IMR-90 (cell line): ENCODE measurements at regions not wholly inside any gene's neighbourhood (a gene's known extent, or its start where the extent isn't known, plus 50 kb on each side); places are given as distances from the start of the nearest gene placed in this dataset.

Source experiments
- ATAC-seq: fragments of 200-7000 bp; cut with Tn5 transposase; 2 replicates; pipeline ENCODE4 v1.9.1; 2020; ENCODE audit warnings: low read depth, mild to moderate bottlenecking, moderate library complexity
- BruUV-seq: library from RNA; stranded (reverse); fragments of 400-500 nt; replicated peaks from 2 replicates; lab custom pipeline; 2021; lab: Mats Ljungman, UMichigan
- CTCF ChIA-PET: fragments of 300-600 bp; formaldehyde crosslinking; extraction: SDS; loops from one replicate; lab custom pipeline; 2021; ENCODE audit warnings: antibody characterized with exemption; lab: Yijun Ruan, JAX
- POLR2A ChIA-PET: fragments of 300-600 bp; sonication (Branson Sonifier 250); formaldehyde crosslinking; loops from one replicate; lab custom pipeline; 2022; ENCODE audit warnings: antibody characterized with exemption; ENCODE audit not compliant: unreplicated experiment; lab: Charles Lee
- DNase-seq: peaks from one replicate; pipeline ENCODE4 v3.0.0; 2013
- H2AFZ ChIP-seq: replicated peaks from 2 replicates; pipeline ENCODE3; 2013; ENCODE audit warnings: low read length, mild to moderate bottlenecking; ENCODE audit not compliant: poor library complexity
- H2AK5ac ChIP-seq: 2 replicates; pipeline ENCODE4 v1.6.1; 2013; ENCODE audit warnings: low read depth, low read length, inconsistent platforms
- H2AK9ac ChIP-seq: replicated peaks from 2 replicates; pipeline ENCODE3; 2013; ENCODE audit warnings: mild to moderate bottlenecking, low read depth, low read length, moderate library complexity; ENCODE audit not compliant: poor library complexity
- H2BK120ac ChIP-seq: 2 replicates; pipeline ENCODE4 v1.6.1; 2013; ENCODE audit warnings: low read depth, low read length, inconsistent platforms
- H2BK15ac ChIP-seq: 3 replicates; pipeline ENCODE4 v1.6.1; 2013; ENCODE audit warnings: low read depth, low read length, inconsistent platforms
- H2BK20ac ChIP-seq: 2 replicates; pipeline ENCODE4 v1.6.1; 2013; ENCODE audit warnings: low read depth, mild to moderate bottlenecking, inconsistent platforms, low read length, moderate library complexity
- H2BK5ac ChIP-seq: 2 replicates; pipeline ENCODE4 v1.6.1; 2013; ENCODE audit warnings: mild to moderate bottlenecking, low read depth, low read length, inconsistent platforms; ENCODE audit not compliant: poor library complexity, severe bottlenecking
- H3K14ac ChIP-seq: replicated peaks from 2 replicates; pipeline ENCODE4 v1.6.1; 2013; ENCODE audit warnings: low read depth, low read length, inconsistent platforms
- H3K18ac ChIP-seq: 2 replicates; pipeline ENCODE4 v1.6.1; 2013; ENCODE audit warnings: low read depth, low read length, control low read depth
- H3K23ac ChIP-seq: 2 replicates; pipeline ENCODE4 v1.6.1; 2013; ENCODE audit warnings: low read depth, low read length, inconsistent platforms
- H3K27ac ChIP-seq: 2 replicates; pipeline ENCODE4 v1.5.1; 2013; ENCODE audit warnings: mild to moderate bottlenecking, control low read depth, low read length; ENCODE audit not compliant: insufficient read depth
- H3K27me3 ChIP-seq: 2 replicates; pipeline ENCODE4 v1.6.1; 2013; ENCODE audit warnings: low read length; ENCODE audit not compliant: control insufficient read depth, insufficient read depth
- H3K36me3 ChIP-seq: 2 replicates; pipeline ENCODE4 v1.6.1; 2013; ENCODE audit warnings: low read length, mixed read lengths; ENCODE audit not compliant: control insufficient read depth, insufficient read depth
- H3K4ac ChIP-seq: 2 replicates; pipeline ENCODE4 v1.6.1; 2013; ENCODE audit warnings: low read depth, low read length, inconsistent platforms
- H3K4me1 ChIP-seq: 2 replicates; pipeline ENCODE4 v1.6.1; 2013; ENCODE audit warnings: low read length, mixed read lengths; ENCODE audit not compliant: control insufficient read depth, insufficient read depth
- H3K4me2 ChIP-seq: 2 replicates; pipeline ENCODE4 v1.6.1; 2013; ENCODE audit warnings: low read depth, mild to moderate bottlenecking, control low read depth, low read length, moderate library complexity
- H3K4me3 ChIP-seq: 2 replicates; pipeline ENCODE4 v1.5.1; 2013; ENCODE audit warnings: low read depth, mild to moderate bottlenecking, control low read depth, low read length, moderate library complexity; ENCODE audit not compliant: insufficient read depth
- H3K56ac ChIP-seq: 2 replicates; pipeline ENCODE4 v1.6.1; 2013; ENCODE audit warnings: low read length, inconsistent platforms; ENCODE audit not compliant: insufficient read depth; ENCODE audit errors: extremely low read depth
- H3K79me1 ChIP-seq, 2 experiments: 2 replicates each; pipeline ENCODE4 v1.6.1; 2013; ENCODE audit warnings: low read length in 2 of 2, inconsistent platforms in 1 of 2, low read depth in 1 of 2
- H3K9ac ChIP-seq: 2 replicates; pipeline ENCODE4 v1.6.1; 2013; ENCODE audit warnings: low read depth, low read length, control low read depth
- H3K9me1 ChIP-seq: 2 replicates; pipeline ENCODE4 v1.6.1; 2013; ENCODE audit warnings: low read length, inconsistent platforms; ENCODE audit not compliant: insufficient read depth
- H3K9me3 ChIP-seq: 2 replicates; pipeline ENCODE4 v1.6.1; 2013; ENCODE audit warnings: low read length; ENCODE audit not compliant: control insufficient read depth, insufficient read depth
- H4K20me1 ChIP-seq: 2 replicates; pipeline ENCODE4 v1.6.1; 2013; ENCODE audit warnings: low read length, inconsistent platforms; ENCODE audit not compliant: insufficient read depth
- H4K5ac ChIP-seq: 2 replicates; pipeline ENCODE4 v1.6.1; 2013; ENCODE audit warnings: mild to moderate bottlenecking, low read depth, low read length, control low read depth
- H4K8ac ChIP-seq, 2 experiments: 2 replicates each; pipeline ENCODE4 v1.6.1; 2013; ENCODE audit warnings: low read depth in 2 of 2, low read length in 2 of 2, control low read depth in 1 of 2, inconsistent platforms in 1 of 2
- H4K91ac ChIP-seq: 2 replicates; pipeline ENCODE4 v1.6.1; 2013; ENCODE audit warnings: low read depth, low read length, inconsistent platforms; ENCODE audit not compliant: insufficient read depth
- BHLHE40 ChIP-seq: fragments of 150-350 bp; IDR thresholded peaks from 2 replicates; pipeline ENCODE4 v1.6.1; 2016; ENCODE audit warnings: mild to moderate bottlenecking, low read depth, low read length
- CEBPB ChIP-seq: IDR thresholded peaks from 2 replicates; pipeline ENCODE4 v1.6.1; 2012; ENCODE audit warnings: low read depth, low read length, improper control_type of control experiment
- CHD1 ChIP-seq: IDR thresholded peaks from 2 replicates; pipeline ENCODE4 v1.6.1; 2012; ENCODE audit warnings: low read depth, low read length, improper control_type of control experiment
- CTCF ChIP-seq: conservative IDR thresholded peaks from 2 replicates; pipeline ENCODE4 v1.5.1; 2012; ENCODE audit warnings: mild to moderate bottlenecking, low read depth, low read length, improper control_type of control experiment
- ELK1 ChIP-seq: fragments of 150-350 bp; IDR thresholded peaks from 2 replicates; pipeline ENCODE4 v1.6.1; 2016; ENCODE audit warnings: low read depth, mild to moderate bottlenecking, low read length, moderate library complexity, borderline replicate concordance
- FOS ChIP-seq: fragments of 150-350 bp; IDR thresholded peaks from 2 replicates; pipeline ENCODE4 v1.6.1; 2016; ENCODE audit warnings: low read depth, low read length
- MAFK ChIP-seq: IDR thresholded peaks from 2 replicates; pipeline ENCODE4 v1.6.1; 2012; ENCODE audit warnings: low read depth, low read length, improper control_type of control experiment
- MAZ ChIP-seq: IDR thresholded peaks from 2 replicates; pipeline ENCODE4 v1.6.1; 2012; ENCODE audit warnings: low read depth, mild to moderate bottlenecking, low read length, improper control_type of control experiment, moderate library complexity, borderline replicate concordance
- MXI1 ChIP-seq: IDR thresholded peaks from 2 replicates; pipeline ENCODE4 v1.6.1; 2012; ENCODE audit warnings: low read depth, mild to moderate bottlenecking, low read length, moderate library complexity, borderline replicate concordance
- NFE2L2 ChIP-seq: fragments of 150-350 bp; IDR thresholded peaks from 2 replicates; pipeline ENCODE4 v1.6.1; 2016; ENCODE audit warnings: low read depth, mild to moderate bottlenecking, low read length
- POLR2A ChIP-seq: IDR thresholded peaks from 2 replicates; pipeline ENCODE4 v1.6.1; 2012; ENCODE audit warnings: mild to moderate bottlenecking, low read depth, low read length
- RAD21 ChIP-seq: IDR thresholded peaks from 2 replicates; pipeline ENCODE4 v1.6.1; 2012; ENCODE audit warnings: low read length, improper control_type of control experiment
- RCOR1 ChIP-seq: IDR thresholded peaks from 2 replicates; pipeline ENCODE4 v1.6.1; 2012; ENCODE audit warnings: mild to moderate bottlenecking, low read length, improper control_type of control experiment; ENCODE audit not compliant: insufficient replicate concordance
- RFX5 ChIP-seq: IDR thresholded peaks from 2 replicates; pipeline ENCODE4 v1.8.0; 2012; ENCODE audit warnings: low read depth, mild to moderate bottlenecking, low read length, moderate library complexity
- SMC3 ChIP-seq: fragments of 150-350 bp; IDR thresholded peaks from 2 replicates; pipeline ENCODE4 v1.6.1; 2016; ENCODE audit warnings: low read depth, mild to moderate bottlenecking, antibody characterized with exemption, low read length, moderate library complexity
- USF2 ChIP-seq: fragments of 150-350 bp; IDR thresholded peaks from 2 replicates; pipeline ENCODE4 v1.6.1; 2017; ENCODE audit warnings: mild to moderate bottlenecking, antibody characterized with exemption, low read length, low read depth
- WGBS, 2 experiments: methylation state at CpG; one replicate each; pipeline versions ENCODE4 v1.1.5 to v1.1.7; 2013; ENCODE audit warnings: missing lambda C conversion rate in 2 of 2; ENCODE audit not compliant: insufficient read length in 1 of 2; ENCODE audit errors: extremely low coverage in 2 of 2; 5-methylcytosine and 5-hydroxymethylcytosine counted together
- dilution Hi-C: fragments of 300-500 bp; cut with HindIII; formaldehyde crosslinking; loops from one replicate; pipeline ENCODE4 v1.14.3; 2018; ENCODE audit warnings: low sequenced_read_pairs; ENCODE audit not compliant: unreplicated experiment
- in situ Hi-C: fragments of 300-500 bp; cut with MboI; formaldehyde crosslinking; loops from 3 replicates; pipeline ENCODE4 v1.14.3; 2019; ENCODE audit warnings: low sequenced_read_pairs, inconsistent platforms, mixed read lengths
- intact Hi-C: fragments of 100-400 bp; cut with micrococcal nuclease; formaldehyde crosslinking; loops from 2 replicates; pipeline ENCODE4 v1.10.0; 2022

DNA sequence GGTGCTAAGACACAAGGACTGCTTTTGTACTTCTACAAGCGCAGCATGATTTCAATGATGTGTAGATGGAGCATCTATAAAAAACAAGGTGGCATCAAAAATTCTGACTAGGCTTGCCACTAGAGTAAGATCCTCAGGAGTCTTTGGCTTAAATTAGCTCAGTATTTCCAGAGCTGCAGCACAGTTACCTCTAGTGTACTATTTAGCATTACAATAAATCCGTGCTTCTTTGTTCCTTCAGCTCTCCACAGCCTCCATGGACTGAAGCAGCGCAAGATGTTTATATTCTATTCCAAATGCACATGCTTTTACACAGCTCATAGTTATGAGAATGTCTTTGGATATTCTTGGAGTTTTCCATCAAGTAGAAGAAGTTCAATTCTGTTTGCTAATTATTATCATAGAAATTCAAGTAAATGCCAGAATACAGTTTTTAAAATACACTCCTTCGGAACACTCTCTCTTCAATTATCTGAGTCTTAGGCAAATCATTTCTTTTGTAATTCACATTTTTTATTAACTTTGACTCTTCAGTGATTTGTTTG is 1133.0 kb upstream of the LRRTM1 start:
- no TSS peak for BruUV-seq
- Histone ChIP-seq H3K4ac (no peak overlapping the region), H2AFZ (no peak overlapping the region), H3K56ac (no peak overlapping the region), H4K20me1 (no peaks in the 10 kb centered on the region), H3K23ac (no peak overlapping the region), H3K9ac (no peak overlapping the region), H3K4me1 (no peaks in the 10 kb centered on the region), H3K18ac (no peak overlapping the region), H3K79me1 (no peaks in the 10 kb centered on the region), H3K4me2 (no peak overlapping the region), H3K27me3 (no peaks in the 10 kb centered on the region), H2BK15ac (no peak overlapping the region), H4K8ac (no peak overlapping the region), H2BK20ac (no peak overlapping the region), H2BK120ac (no peak overlapping the region), H3K4me3 (no peak overlapping the region), H3K14ac (no peak overlapping the region), H2AK9ac (no peak overlapping the region), H3K9me1 (no peaks in the 10 kb centered on the region), H3K27ac (no peak overlapping the region), H3K9me3 (0 out of 2 replicates have a peak, but pooled peaks cover 1% of the 10 kb centered on the region), H4K91ac (no peak overlapping the region), H2AK5ac (no peak overlapping the region), H4K5ac (no peak overlapping the region), H2BK5ac (no peak overlapping the region), H3K36me3 (no peaks in the 10 kb centered on the region)
- intact Hi-C loops = no loop called here
- ChIA-PET CTCF (no interaction called here), POLR2A (no interaction called here)
- TF ChIP-seq CTCF (no peak), RCOR1 (no peak), NFE2L2 (no peak), FOS (no peak), RAD21 (no peak), MXI1 (no peak), RFX5 (no peak), BHLHE40 (no peak), MAFK (no peak), CHD1 (no peak), POLR2A (no peak), SMC3 (no peak), CEBPB (no peak), USF2 (no peak), MAZ (no peak), ELK1 (no peak)
- no peak for DNase-seq
- dilution Hi-C loops = no loop called here
- ATAC-seq = no peak
- WGBS, 2 experiments = no CpG with 5 or more reads among the region's 4 CpGs
- in situ Hi-C loops = no loop called here
